HEK293T (cell line): ENCODE measurements at regions not wholly inside any gene's neighbourhood (a gene's known extent, or its start where the extent isn't known, plus 50 kb on each side); places are given as distances from the start of the nearest gene placed in this dataset.

ENCODE experiments used
- BHLHE40 ChIP-seq: fragments of 450-650 bp; IDR thresholded peaks from 2 replicates; pipeline ENCODE4 v1.6.1; 2016; ENCODE audit warnings: mild to moderate bottlenecking, moderate library complexity, borderline replicate concordance
- FOXA1 ChIP-seq: fragments of 450-650 bp; IDR thresholded peaks from 2 replicates; pipeline ENCODE4 v1.6.1; 2016; ENCODE audit warnings: mild to moderate bottlenecking
- ZNF384 ChIP-seq: fragments of 450-650 bp; IDR thresholded peaks from 2 replicates; pipeline ENCODE4 v1.6.1; 2016

DNA sequence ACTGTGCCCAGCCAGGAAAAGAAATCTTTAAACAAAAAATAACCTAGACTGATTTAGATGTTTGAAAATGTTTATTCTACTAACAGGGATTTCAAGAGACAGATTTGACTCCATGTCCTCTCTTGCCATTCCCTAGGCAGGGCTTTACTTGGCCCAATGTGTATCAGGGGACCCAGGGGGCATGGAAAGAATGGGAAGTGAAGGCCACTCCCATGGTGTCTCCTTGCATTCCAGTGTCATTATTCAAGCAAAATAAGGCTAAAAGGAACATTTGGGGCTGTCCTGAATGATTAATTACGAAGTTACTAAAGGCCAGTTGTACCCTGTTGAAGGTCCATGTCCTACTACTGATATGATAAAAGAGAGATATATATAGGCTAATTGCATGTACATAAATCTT, 151.9 kb upstream of the ATF7IP start:
- TF ChIP-seq BHLHE40 (no peak), FOXA1 (no peak), ZNF384 (no peak)
